Activated CD4-positive, alpha-beta T cell treated with anti-CD3 and anti-CD28 coated beads, Interleukin-2, Interleukin-6, amounts not matched to agents 100 ng/mL and 50 ng/mL, durations not matched to agents 16 hours and 8 hours (primary cell): ENCODE measurements at regions not wholly inside any gene's neighbourhood (a gene's known extent, or its start where the extent isn't known, plus 50 kb on each side); places are given as distances from the start of the nearest gene placed in this dataset.

ENCODE experiments used
- DNase-seq: peaks from one replicate; pipeline ENCODE4 v3.0.0-alpha.2; 2020

DNA sequence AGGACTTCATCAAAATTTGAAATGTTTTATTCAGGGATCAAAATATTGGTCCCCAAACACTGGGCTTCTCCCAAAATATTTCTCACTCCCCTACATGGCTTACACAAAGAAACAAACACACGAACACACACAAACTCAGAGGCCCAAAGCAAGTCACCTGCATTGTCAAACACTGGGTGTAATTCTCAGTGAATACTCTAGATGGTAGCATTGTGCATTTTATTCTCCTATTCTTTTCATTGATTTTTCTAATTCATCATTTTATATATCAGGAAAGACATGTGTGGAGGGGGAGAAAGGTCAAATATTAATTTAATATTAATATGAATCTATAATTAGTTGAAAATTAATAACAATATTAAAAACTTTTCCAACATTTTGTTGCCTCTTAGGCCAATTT is 72.3 kb upstream of the TNMD start:
- peak; percentile 21 for DNase-seq

DNA sequence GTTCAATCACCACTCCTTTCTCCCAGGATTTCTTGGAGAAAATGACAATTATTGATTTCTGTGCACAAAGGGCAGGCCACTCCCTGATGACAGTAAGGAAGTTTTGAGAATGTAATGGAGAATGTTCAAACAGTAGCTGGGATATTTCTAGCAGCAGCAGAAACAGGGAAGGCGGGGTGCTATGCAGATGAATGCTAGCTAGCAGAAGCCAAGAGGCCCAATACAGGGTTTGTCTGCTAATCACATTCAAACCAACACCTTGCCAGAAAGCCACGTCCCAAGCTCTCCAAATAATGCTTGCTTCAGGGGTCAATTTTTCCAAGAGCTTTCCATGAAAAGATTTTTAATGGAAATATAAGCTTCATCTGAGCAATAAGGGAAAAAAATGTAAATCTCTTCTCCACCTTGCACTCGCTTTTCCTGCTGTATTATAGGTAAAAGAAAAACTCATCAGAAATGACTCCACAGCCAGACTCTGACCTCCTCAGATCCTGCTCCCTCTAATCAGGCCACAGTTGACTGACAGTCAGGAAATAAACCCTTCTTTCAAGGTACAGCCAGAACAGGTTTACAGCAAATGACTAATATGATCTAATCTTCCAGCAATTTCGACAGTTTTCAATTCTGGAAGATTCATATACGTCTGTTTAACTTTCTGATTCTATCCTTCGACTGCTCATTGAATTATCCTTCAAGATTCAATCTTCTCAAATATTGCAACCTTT is 84.7 kb upstream of the PCDH19 start:
- DNase-seq, result no peak

DNA sequence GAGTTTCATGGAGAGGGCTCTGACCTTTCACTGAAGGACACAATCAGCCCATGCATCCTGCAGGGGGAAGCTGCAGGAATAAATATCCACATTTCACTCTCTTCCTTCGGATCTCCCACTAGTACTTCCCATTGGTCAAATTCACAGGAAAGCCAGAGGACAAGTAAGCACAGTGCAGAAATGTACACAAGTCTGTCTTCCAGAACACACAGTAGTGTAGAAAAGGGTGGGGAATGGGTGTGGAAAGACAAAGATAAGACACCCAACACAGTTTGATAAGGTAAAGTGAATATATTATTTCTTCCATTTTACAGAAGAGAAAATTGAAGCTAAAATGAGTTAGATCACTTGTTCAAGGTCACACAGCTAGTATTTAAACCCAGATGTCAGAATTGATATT is 81.1 kb upstream of the PCDH19 start:
- no peak for DNase-seq

DNA sequence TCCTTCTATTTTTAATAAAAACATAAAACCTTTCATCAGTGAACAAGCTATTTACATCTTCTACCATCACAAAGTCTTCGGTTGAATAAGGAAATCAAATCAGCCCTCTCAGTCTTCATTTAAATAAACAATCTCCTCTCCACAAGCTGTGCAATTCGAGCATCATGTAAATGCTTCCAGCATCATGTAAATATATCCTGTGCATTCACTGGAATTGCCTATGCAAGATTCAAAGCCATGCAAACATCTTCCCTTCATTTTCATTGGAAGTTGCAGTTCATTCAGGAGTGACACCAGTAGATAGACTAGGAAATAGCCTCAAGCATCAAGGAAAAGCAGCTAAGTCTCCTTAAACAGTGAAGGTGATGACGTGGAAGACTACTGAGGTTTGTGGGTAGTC is 77.7 kb upstream of the PCDH19 start:
- no peak for DNase-seq

DNA sequence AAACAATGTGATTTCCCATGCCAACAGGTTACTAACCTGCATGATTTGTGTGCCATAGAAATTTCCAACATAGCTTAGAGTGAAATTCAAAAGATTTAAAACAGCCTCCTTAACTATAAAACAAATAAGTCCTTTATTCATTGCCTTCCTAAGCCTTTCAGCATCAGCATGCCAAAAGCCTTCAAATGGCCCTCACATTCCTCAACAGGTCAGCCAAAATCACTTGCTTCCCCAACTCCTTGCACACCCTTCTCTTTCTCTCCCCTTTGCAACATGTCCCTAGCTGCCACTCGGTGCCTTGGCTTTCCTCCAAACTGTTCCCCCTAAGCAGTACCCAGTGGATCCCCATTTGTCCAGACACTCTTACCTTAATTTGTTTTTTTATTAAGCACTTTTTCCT is 74.9 kb upstream of the PCDH19 start:
- DNase-seq, result no peak

DNA sequence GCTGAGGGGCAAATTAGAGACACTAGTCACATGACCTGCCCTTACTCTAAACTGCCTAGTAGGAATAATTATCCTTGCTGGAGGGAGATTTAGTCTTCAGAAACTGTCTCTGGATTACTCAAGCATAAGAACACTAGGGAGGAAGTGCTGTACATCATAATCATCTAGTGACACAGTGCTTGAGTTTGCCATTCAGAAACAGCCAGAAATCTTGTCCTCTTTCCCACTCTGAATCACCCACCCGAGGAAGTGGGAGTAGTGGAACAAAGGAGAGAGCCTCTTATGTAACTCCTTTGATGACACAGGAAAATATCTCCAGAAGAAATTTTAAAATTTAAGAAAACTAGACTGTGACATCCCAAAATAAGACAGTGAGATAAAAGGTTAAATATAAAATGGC is 69.3 kb upstream of the PCDH19 start:
- DNase-seq, result no peak

DNA sequence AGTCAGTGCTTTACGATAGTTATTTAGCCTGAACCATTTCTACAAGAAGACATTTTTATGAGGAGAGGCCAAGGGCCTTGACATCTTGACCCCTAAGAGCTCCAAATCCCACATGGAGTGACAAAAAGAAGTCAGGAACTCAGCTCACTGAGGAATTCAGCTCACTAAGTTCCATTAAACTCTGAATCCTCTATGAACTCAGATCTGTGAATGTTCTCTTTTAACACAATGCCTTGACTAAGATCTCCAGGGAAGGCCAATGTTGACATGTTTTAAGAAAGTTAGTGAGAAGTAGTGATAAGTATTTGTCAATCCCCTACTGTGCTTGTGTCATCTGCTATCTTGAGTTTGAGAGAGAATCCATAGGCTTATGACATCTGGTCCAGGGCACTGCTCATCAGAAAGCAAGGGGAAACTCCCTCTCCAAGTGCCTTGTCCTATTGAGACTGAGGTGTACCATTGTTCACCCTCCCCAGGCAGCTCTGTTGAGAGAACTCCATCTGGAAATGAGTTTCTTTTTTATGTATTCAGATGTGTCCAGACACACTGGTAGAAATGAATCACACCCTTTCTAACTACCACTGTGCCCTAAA is 68.7 kb upstream of the PCDH19 start:
- no peak for DNase-seq

DNA sequence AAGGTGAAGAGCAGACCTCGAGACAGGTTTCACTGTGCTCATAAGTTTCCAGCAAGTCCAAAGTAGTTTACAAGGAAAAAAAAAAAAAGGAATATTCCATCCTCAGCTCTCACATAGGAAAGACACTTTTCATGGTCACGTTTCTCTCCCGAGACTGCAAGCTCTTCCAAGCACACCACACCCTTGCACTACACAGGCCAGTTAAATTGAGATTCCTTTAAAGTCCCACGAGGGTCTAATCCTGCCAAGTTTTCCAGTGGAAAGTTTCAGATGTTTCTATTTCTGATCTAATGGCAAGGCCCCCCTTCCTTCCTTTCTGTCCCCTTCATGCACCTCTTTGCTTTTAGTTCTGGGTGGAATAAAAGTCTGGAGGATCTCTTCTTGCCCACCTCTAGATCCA is 67.9 kb upstream of the PCDH19 start:
- DNase-seq, result no peak

DNA sequence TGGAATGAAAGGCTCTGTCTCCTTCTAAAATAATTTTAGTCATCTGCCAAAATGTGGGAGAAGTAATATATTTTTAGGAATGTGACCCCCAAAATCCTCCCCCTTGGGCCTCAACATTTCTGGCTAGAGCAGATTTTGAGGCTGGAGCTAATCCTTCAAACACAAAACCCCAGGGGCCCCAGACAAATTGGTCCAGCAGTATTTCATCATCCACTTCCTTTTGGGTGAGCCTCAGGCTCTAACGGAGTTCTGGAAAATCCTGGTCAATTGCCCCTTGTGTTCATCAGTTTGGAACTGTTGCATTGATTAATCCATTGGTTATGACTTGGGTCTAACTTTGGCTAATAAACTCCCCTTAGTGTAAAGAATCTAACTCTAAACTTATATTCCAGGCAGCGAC is 67.4 kb upstream of the PCDH19 start:
- no peak for DNase-seq
